ENCODE measurements at regions not wholly inside any gene's neighbourhood (a gene's known extent, or its start where the extent isn't known, plus 50 kb on each side); places are given as distances from the start of the nearest gene placed in this dataset.

- no peak for DNase-seq
Measured at GRCh38 chr6:169899481-169900145, 148.2 kb downstream of the ERMARD start.

- DNase-seq: no peak
Measured at GRCh38 chr6:169898788-169899480, 147.5 kb downstream of the ERMARD start.

GRCh38 chr6:169897601-169898358 lies 146.4 kb downstream of the ERMARD start:
- no peak for DNase-seq

GRCh38 chr6:169896826-169897456 lies 145.5 kb downstream of the ERMARD start:
- no peak for DNase-seq

- no peak for DNase-seq
Measured at GRCh38 chr6:169895926-169896761, 144.7 kb downstream of the ERMARD start.

- DNase-seq: no peak
Measured at GRCh38 chr6:169895000-169895759, 143.8 kb downstream of the ERMARD start.

- no peak for DNase-seq
Measured at GRCh38 chr6:169894377-169894960, 143.0 kb downstream of the ERMARD start.

GRCh38 chr6:169893624-169894023 lies 142.2 kb downstream of the ERMARD start:
- no peak for DNase-seq

GRCh38 chr6:169891846-169892245 lies 140.4 kb downstream of the ERMARD start:
- no peak for DNase-seq

GRCh38 chr6:169891421-169891820 lies 140.0 kb downstream of the ERMARD start:
- DNase-seq: no peak

- DNase-seq: no peak
Measured at GRCh38 chr6:169890901-169891300, 139.5 kb downstream of the ERMARD start.

GRCh38 chr6:169890049-169890448 lies 138.6 kb downstream of the ERMARD start:
- DNase-seq: no peak

GRCh38 chr6:169887529-169888140 lies 136.2 kb downstream of the ERMARD start:
- no peak for DNase-seq

- no peak for DNase-seq
Measured at GRCh38 chr6:169886631-169887227, 135.3 kb downstream of the ERMARD start.

GRCh38 chr6:169885831-169886230 lies 134.4 kb downstream of the ERMARD start:
- DNase-seq: no peak

- no peak for DNase-seq
Measured at GRCh38 chr6:169885131-169885530, 133.7 kb downstream of the ERMARD start.

GRCh38 chr6:169884158-169884557 lies 132.7 kb downstream of the ERMARD start:
- DNase-seq: no peak

- no peak for DNase-seq
Measured at GRCh38 chr6:169883316-169883715, 131.9 kb downstream of the ERMARD start.

- DNase-seq: no peak
Measured at GRCh38 chr6:169881976-169882375, 130.6 kb downstream of the ERMARD start.

- no peak for DNase-seq
Measured at GRCh38 chr6:169881398-169881797, 130.0 kb downstream of the ERMARD start.
